IMR-90 (cell line): ENCODE measurements at regions not wholly inside any gene's neighbourhood (a gene's known extent, or its start where the extent isn't known, plus 50 kb on each side); places are given as distances from the start of the nearest gene placed in this dataset.

Experiments
- BHLHE40 ChIP-seq: fragments of 150-350 bp; IDR thresholded peaks from 2 replicates; pipeline ENCODE4 v1.6.1; 2016; ENCODE audit warnings: mild to moderate bottlenecking, low read depth, low read length
- CEBPB ChIP-seq: IDR thresholded peaks from 2 replicates; pipeline ENCODE4 v1.6.1; 2012; ENCODE audit warnings: low read depth, low read length, improper control_type of control experiment
- MAFK ChIP-seq: IDR thresholded peaks from 2 replicates; pipeline ENCODE4 v1.6.1; 2012; ENCODE audit warnings: low read depth, low read length, improper control_type of control experiment
- MAZ ChIP-seq: IDR thresholded peaks from 2 replicates; pipeline ENCODE4 v1.6.1; 2012; ENCODE audit warnings: low read depth, mild to moderate bottlenecking, low read length, improper control_type of control experiment, moderate library complexity, borderline replicate concordance
- MXI1 ChIP-seq: IDR thresholded peaks from 2 replicates; pipeline ENCODE4 v1.6.1; 2012; ENCODE audit warnings: low read depth, mild to moderate bottlenecking, low read length, moderate library complexity, borderline replicate concordance
- POLR2A ChIP-seq: IDR thresholded peaks from 2 replicates; pipeline ENCODE4 v1.6.1; 2012; ENCODE audit warnings: mild to moderate bottlenecking, low read depth, low read length
- RAD21 ChIP-seq: IDR thresholded peaks from 2 replicates; pipeline ENCODE4 v1.6.1; 2012; ENCODE audit warnings: low read length, improper control_type of control experiment
- RCOR1 ChIP-seq: IDR thresholded peaks from 2 replicates; pipeline ENCODE4 v1.6.1; 2012; ENCODE audit warnings: mild to moderate bottlenecking, low read length, improper control_type of control experiment; ENCODE audit not compliant: insufficient replicate concordance
- RFX5 ChIP-seq: IDR thresholded peaks from 2 replicates; pipeline ENCODE4 v1.8.0; 2012; ENCODE audit warnings: low read depth, mild to moderate bottlenecking, low read length, moderate library complexity
- SMC3 ChIP-seq: fragments of 150-350 bp; IDR thresholded peaks from 2 replicates; pipeline ENCODE4 v1.6.1; 2016; ENCODE audit warnings: low read depth, mild to moderate bottlenecking, antibody characterized with exemption, low read length, moderate library complexity
- TF ChIP-seq, protein P1 (sequence below): conservative IDR thresholded peaks from 2 replicates; pipeline ENCODE4 v1.5.1; 2012; ENCODE audit warnings: mild to moderate bottlenecking, low read depth, low read length, improper control_type of control experiment
- TF ChIP-seq, protein P2 (sequence below): fragments of 150-350 bp; IDR thresholded peaks from 2 replicates; pipeline ENCODE4 v1.6.1; 2017; ENCODE audit warnings: mild to moderate bottlenecking, antibody characterized with exemption, low read length, low read depth
- TF ChIP-seq, protein P3 (sequence below): fragments of 150-350 bp; IDR thresholded peaks from 2 replicates; pipeline ENCODE4 v1.6.1; 2016; ENCODE audit warnings: low read depth, mild to moderate bottlenecking, low read length, moderate library complexity, borderline replicate concordance

DNA sequence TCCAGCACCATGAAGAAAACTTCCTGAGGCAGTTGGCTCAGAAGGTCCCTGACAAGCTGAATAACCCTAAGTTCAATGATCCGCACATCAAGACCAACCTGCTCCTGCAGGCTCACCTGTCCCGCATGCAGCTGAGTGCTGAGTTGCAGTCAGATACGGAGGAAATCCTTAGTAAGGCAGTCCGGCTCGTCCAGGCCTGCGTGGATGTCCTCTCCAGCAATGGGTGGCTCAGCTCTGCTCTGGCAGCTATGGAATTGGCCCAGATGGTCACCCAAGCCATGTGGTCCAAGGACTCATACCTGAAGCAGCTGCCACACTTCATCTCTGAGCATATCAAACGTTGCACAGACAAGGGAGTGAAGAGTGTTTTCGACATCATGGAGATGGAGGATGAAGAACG, 88.4 kb upstream of the SMURF2 start:
- no peak for TF ChIP-seq MXI1
- TF ChIP-seq, protein P1, sequence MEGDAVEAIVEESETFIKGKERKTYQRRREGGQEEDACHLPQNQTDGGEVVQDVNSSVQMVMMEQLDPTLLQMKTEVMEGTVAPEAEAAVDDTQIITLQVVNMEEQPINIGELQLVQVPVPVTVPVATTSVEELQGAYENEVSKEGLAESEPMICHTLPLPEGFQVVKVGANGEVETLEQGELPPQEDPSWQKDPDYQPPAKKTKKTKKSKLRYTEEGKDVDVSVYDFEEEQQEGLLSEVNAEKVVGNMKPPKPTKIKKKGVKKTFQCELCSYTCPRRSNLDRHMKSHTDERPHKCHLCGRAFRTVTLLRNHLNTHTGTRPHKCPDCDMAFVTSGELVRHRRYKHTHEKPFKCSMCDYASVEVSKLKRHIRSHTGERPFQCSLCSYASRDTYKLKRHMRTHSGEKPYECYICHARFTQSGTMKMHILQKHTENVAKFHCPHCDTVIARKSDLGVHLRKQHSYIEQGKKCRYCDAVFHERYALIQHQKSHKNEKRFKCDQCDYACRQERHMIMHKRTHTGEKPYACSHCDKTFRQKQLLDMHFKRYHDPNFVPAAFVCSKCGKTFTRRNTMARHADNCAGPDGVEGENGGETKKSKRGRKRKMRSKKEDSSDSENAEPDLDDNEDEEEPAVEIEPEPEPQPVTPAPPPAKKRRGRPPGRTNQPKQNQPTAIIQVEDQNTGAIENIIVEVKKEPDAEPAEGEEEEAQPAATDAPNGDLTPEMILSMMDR = no peak
- TF ChIP-seq POLR2A = no peak
- no peak for TF ChIP-seq CEBPB
- no peak for TF ChIP-seq SMC3
- TF ChIP-seq MAFK = no peak
- TF ChIP-seq MAZ = no peak
- TF ChIP-seq RAD21 = no peak
- no peak for TF ChIP-seq RCOR1
- TF ChIP-seq RFX5 = no peak
- TF ChIP-seq, protein P2, sequence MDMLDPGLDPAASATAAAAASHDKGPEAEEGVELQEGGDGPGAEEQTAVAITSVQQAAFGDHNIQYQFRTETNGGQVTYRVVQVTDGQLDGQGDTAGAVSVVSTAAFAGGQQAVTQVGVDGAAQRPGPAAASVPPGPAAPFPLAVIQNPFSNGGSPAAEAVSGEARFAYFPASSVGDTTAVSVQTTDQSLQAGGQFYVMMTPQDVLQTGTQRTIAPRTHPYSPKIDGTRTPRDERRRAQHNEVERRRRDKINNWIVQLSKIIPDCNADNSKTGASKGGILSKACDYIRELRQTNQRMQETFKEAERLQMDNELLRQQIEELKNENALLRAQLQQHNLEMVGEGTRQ = no peak
- TF ChIP-seq BHLHE40 = no peak
- TF ChIP-seq, protein P3, sequence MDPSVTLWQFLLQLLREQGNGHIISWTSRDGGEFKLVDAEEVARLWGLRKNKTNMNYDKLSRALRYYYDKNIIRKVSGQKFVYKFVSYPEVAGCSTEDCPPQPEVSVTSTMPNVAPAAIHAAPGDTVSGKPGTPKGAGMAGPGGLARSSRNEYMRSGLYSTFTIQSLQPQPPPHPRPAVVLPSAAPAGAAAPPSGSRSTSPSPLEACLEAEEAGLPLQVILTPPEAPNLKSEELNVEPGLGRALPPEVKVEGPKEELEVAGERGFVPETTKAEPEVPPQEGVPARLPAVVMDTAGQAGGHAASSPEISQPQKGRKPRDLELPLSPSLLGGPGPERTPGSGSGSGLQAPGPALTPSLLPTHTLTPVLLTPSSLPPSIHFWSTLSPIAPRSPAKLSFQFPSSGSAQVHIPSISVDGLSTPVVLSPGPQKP = no peak
